AG10803 (cell line): ENCODE measurements at regions not wholly inside any gene's neighbourhood (a gene's known extent, or its start where the extent isn't known, plus 50 kb on each side); places are given as distances from the start of the nearest gene placed in this dataset.
A peak's percentile ranks its signal among the peaks of the same experiment; 100 is the strongest.
"Not testable (repeated sequence)": the region's sequence is repeated elsewhere in the genome, so short reads cannot be mapped to it uniquely, and the experiment has no call there.

Experiments
- DNase-seq: peaks from one replicate; pipeline ENCODE4 v3.0.0; 2010; ENCODE audit warnings: low read depth
- H3K4me3 ChIP-seq: 2 replicates; pipeline ENCODE4 v1.5.1; 2011; ENCODE audit warnings: mild to moderate bottlenecking, low read length, control low read depth

DNA sequence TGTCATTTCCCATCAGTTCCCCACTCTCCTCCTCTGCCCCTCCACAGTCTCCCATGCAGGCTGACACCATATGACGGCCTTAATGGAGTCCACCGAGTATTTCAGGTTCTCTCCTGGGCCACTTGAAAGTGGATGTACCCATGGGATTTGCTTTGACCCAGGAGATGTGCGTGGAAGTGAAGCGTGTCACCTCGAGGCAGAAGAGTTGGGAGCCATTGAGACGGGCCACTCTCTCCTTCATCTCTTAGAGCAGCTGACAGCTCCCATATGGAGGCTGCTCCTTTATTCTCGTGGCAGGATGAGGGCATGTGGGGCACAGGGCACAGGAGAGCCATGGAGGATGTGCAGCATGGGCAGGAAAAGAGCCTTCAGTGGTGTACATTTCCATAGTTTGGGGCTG lies 144.7 kb upstream of the CRYM start:
- H3K4me3 ChIP-seq, DNase-seq: not testable (repeated sequence)

DNA sequence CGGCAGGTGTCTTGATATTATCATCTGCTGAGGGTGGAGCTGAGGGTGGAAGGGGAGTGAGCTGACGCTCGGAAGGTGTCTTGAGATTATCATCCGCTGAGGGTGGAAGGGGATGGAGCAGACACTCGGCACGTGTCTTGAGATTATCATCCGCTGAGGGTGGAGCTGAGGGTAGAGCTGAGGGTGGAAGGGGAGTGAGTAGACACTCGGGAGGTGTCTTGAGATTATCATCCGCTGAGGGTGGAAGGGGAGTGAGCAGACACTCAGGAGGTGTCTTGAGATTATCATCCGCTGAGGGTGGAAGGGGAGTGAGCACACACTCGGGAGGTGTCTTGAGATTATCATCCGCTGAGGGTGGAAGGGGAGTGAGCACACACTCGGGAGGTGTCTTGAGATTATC lies 126.6 kb upstream of the CRYM start:
- not testable (repeated sequence) for DNase-seq, H3K4me3 ChIP-seq

DNA sequence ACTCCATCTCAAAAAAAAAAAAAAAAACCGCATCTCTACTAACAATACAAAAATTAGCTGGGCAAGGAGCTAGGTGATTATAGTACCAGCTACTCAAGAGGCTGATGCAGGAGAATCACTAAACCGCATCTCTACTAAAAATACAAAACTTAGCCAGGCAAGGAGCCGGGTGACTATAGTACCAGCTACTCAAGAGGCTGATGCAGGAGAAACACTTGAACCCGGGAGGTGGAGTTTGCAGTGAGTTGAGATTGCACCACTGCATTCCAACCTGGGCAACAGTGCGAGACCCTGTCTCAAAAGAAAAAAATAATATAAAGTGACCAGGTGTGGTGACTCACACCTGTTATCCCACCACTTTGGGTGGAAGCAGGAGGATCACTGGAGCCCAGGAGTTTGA lies 119.8 kb upstream of the CRYM start:
- not testable (repeated sequence) for H3K4me3 ChIP-seq, DNase-seq

DNA sequence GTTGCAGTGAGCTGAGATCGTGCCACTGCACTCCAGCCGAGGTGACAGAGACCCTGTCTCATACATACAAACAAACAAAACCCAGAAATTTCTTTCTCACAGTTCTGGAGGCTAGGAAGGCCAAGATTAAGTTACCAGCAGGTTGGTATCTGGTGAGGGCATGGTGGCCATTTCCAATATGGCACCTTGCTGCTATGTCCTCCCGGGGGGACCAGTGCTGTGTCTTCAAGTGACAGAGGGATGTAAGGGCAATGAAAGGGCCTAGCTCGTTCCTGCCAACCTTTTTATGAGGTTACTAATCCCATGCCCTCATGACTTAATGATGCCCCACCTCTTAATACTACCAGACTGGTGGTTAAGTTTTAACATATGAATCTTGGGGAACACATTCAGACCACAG lies 118.5 kb upstream of the CRYM start:
- H3K4me3 ChIP-seq, DNase-seq: not testable (repeated sequence)

DNA sequence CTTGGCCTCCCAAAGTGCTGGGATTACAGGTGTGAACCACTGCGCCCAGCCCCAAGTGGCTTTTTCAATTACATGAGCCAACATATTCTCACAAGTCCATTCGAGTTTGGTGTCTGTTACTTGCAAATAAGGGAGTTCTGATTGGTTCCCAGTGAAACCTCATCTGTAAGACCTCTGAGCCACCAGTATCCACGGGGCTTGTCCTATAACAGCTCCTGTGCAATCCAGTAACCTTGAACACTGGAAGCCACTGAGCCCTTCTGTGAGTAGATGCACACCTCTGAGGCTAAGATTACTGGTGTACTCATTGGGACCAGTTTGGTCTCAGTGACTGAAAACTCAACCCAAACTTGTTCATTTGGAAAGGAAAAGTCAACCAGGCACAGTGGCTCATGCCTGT lies 112.5 kb upstream of the CRYM start:
- DNase-seq, H3K4me3 ChIP-seq: not testable (repeated sequence)

DNA sequence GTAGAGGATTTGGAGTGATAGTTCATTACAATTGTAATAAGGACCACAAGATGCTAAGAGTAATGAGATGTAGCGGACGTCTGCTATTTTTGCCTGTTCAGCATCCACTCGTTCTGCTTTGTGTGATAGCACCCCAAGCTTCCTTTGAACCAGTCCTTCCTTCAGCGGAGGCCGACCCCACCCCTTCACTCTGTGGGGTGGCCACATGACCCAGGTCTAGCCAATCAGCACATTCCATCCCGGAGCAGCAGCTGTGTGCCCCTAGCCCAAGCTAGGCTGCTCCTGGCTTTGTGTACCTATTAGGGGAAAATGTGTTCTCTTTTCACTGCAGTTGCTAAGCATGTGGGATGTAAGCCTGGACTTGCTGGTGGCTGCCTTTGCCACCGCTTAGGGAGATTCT lies 111.8 kb upstream of the CRYM start:
- DNase-seq, H3K4me3 ChIP-seq: not testable (repeated sequence)

DNA sequence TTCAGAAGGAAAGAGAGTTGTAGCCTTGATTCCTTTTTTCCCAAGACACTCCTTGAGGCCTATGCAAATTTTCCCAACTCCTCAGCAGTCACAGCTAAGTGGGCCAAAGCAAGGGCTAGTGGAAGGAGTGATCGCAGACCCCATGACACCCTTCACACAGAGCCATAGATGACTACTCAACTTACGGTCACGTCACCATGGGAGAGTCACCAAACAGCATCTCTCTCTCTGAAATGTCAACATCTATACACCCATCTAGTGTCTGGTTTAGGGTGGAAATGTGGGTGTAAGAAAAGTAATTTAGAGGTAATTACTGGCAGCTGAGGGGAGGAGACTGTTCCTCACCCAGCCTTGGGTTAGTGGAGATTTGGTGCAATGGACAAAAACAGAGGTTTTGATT lies 109.7 kb upstream of the CRYM start:
- not testable (repeated sequence) for H3K4me3 ChIP-seq

DNA sequence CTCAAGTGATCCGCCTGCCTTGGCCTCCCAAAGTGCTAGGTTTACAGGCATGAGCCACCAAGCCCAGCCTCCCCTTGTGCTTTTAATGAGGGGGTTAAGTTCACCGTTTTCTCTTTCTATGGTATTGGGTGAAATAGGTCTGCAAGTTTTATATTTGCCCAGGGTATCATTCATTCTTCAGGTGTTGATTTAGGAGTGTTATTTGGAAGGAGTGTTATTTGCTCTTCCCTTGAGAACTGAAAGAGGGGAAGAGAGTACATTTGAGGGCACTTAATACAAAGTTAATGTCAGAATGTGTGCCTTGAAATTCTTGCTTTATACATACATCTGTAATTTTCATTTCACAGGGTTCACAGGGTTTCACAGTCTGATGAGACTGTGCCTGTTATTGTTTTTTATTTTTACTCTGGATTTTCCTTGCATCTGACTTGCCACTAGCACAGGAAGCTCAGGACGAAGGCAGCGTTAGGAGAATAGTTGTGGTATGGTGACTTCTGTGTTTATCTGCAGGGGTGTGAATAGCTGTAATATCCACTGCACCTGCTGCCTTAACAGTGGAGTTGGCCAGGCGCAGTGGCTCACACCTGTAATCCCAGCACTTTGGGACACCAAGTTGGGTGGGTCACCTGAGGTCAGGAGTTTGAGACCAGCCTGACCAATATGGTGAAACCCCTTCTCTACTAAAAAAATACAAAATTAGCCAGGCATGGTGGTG lies 108.3 kb upstream of the CRYM start:
- H3K4me3 ChIP-seq, DNase-seq: not testable (repeated sequence)

More for the DNA sequence above, 109.7 kb upstream of the CRYM start:
- DNase-seq: not testable (repeated sequence)

DNA sequence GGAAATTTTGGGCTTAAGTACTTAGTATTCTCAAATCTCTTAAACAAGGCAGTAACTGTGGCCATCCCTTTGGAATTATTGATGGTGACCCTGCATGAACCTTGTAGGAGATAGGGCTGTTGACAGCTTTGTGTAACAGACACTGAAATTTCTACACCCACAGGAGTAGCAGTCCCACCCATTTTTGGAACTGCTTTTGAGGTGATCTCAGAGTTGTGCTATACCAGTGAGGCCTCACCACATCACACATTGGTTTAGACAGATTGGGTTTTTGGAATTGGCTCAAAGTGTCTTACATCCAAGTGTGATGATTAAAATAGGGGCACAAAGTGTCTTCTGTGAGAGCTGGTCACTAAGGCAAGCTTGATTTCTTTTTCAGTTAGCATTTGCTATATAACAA lies 105.6 kb upstream of the CRYM start:
- not testable (repeated sequence) for H3K4me3 ChIP-seq

DNA sequence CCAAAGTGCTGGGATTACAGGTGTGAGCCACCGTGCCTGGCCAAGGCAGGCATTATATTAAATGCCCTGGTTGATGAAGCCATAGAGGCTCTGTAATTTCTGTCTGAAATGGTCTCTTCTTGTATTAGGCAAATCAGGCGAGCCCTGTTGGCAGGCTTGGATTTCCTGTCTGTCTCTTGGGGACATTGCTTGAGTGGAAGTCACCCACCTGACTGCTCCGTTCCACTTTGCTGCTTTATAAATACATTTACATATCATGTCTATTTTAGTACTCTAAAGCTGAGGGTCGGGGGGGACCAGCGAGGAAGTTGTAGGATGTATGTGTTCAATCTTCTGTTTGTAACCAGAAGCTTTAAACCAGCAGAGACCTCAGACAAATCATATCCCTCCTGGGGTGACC lies 101.6 kb upstream of the CRYM start:
- not testable (repeated sequence) for DNase-seq, H3K4me3 ChIP-seq

More for the DNA sequence above, 105.6 kb upstream of the CRYM start:
- not testable (repeated sequence) for DNase-seq

DNA sequence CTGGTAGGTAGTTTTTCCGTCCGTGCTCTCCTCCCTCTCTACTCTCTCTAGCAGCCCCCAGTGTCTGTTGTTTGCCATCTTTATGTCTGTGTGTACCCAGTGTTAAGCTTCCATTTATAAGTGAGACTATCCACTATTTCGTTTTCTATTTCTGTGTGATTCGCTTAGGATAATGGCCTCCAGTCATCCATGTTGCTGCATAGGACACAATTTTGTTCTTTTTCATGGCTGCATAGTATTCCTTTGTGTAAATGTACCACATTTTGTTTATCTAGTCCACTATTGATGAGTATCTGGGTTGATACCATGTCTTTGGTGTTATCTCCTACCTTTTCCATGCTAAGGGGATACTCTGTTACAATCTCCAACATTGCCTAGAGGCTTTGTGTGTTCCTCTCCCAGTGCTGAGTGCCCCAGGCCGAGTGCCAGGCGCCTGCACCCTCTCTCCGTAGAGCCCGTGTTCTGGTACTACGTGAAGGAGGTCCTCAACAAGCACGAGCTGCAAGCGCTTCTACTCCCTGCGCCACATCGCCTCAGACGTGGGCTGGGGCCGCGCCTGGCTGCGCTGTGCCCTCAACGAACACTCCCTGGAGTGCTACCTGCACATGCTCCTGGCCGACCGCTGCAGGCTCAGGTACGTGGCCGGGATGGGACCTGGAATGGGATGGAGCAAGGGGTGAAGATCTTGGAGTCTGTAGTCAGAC lies 98.3 kb upstream of the CRYM start:
- H3K4me3 ChIP-seq, DNase-seq: not testable (repeated sequence)

DNA sequence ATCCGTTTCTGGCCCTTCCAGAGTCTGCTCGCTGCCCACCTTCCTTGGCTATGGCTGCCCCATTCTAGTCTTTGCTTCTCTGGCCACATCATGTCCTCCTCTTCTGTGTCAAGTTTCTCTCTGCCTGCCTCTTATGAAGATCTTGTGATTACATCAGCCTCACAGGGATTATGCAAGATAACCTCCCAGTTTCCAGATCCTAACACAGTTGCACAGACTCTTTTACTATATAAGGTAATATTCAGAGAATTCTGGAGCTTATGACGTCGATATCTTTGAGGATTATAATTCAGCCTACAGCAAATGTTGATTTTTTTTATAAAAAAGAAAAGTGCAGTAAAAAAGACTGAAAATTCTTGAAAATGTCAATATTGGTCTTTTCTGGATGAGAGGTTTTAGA lies 97.2 kb upstream of the CRYM start:
- H3K4me3 ChIP-seq: not testable (repeated sequence)
- DNase-seq: peak; percentile 14

DNA sequence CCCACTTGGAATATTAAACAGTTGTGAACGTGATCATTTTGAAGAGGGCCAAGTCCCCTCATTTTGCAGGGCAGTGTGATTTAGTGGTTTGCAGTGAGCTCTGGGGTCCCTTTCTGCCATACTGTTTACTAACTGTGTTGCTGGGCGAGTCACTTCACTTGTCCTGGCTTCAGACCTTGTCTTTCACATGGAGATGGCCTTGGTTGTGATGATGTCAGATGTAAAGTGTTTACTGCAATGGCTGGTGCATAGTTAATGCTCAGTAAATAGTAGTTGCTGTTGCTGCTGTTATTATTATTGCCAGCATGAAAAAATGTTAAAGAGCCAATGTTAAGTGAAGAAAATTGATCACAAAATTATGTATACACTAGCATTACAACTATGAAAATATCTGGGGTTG lies 95.4 kb upstream of the CRYM start:
- not testable (repeated sequence) for DNase-seq, H3K4me3 ChIP-seq

DNA sequence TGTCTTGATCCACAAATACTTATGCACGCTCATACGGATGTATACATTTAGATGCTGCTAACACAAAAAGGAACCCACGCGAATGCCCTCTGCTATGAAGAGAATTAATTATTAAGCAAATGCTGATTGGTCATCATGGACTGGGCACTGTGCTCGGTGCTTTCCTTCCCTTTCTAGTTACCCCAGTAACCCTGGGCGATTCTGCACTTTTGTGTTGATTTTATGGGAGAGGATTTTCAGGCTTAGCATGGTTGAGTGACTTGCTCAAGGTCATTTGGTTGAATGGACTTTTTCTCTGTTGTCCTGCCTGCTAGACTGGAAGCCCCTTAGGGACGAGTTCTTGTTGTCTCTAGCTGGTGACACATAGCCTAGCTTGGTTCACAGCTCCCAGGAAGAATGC lies 94.8 kb upstream of the CRYM start:
- H3K4me3 ChIP-seq, DNase-seq: not testable (repeated sequence)

DNA sequence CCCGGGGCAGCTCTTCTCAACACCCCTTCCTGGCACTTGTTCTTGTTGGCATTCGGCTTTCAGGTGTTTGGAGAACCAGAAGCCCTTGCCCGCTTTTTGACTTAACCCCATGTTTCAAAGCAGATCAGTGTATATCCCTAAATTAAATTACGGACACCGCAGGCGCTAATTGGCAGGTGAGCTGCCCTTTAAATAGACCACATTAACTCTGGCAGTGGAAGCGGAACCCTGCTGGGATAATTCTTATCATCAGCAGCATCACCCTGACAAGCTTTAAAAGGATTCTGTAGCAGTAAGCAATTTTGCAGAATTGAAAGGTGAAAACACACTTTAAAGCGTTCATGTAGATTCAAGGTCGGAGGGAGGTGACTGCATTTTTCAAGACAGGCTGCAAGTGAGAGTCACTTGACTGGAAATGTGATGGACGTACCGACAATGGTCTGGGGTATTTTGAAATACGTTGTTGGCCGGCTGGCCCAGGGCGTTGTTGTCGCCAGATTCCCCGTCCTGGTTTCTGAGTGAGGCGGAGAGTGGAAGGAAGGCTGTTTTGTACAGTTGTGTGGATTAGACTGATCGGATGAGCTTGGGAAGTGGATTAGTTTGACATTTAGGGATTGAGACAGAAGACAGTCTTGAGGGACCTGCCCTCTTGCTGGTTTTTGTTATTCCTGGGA lies 94.2 kb upstream of the CRYM start:
- not testable (repeated sequence) for DNase-seq

DNA sequence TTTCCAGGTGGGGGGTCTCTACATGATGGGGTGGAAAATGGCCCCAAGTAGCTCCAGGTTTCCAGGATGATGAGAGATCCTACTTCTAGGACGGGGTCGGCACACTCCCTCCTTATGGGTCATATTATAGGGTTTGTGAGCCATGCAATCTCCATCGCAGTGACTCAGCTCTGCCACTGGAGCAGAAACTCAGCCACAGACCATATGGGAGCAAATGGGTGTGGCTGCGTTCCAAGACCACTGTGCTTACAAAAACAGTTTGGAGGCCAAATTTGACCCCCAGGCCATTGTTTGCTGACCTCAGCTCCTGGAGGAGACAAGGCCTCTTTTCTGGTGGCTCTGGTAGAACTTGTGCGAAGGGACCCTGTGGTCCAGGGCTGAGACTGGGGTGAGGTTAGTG lies 92.7 kb upstream of the CRYM start:
- not testable (repeated sequence) for H3K4me3 ChIP-seq
- DNase-seq: peak; percentile 53

More for the DNA sequence above, 94.2 kb upstream of the CRYM start:
- H3K4me3 ChIP-seq: not testable (repeated sequence)

DNA sequence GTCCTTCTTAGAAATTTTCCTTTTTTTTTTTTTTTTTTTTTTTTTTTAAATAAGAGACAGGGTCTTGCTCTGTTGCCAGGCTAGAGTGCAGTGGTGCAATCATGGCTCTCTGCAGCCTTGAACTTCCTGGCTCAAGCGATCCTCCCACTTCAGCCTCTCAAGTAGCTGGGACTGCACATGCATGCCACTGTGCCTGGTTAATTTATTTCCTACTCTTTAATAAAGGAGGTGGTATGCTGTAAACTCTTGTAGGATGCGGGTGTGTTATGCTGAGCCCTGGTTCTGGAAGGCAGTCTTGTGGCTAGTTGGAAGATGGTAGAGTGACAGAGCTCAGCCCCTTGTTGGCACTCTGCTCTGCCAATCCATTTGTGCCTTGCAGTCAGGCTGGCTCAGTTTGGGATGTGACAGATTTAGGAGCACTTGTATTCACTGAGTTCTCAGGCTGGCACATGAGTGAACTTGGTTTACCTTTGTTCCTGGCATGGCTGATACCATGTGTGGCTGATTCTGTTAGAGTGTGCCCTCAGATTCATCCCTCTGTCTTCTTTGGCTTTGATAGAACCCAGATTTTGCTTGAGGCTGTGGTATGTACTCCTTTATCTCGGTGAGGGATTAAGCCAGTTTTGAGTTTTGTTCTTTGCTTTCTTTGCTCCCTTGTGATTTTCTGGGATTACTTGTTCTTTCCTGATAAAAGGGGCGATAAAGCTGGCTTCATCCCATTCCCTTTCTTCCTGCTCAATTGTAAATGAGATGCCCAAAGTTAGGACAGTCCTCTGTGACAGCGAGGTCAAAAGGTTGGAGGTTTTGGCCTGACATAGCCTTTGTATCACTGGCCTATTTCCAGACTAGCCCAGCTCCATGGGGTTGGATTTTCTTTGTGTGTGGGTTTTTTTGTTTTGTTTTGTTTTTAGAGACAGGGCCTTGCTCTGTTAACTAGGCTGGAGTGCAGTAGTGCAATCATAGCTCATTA lies 91.2 kb upstream of the CRYM start:
- not testable (repeated sequence) for DNase-seq, H3K4me3 ChIP-seq

DNA sequence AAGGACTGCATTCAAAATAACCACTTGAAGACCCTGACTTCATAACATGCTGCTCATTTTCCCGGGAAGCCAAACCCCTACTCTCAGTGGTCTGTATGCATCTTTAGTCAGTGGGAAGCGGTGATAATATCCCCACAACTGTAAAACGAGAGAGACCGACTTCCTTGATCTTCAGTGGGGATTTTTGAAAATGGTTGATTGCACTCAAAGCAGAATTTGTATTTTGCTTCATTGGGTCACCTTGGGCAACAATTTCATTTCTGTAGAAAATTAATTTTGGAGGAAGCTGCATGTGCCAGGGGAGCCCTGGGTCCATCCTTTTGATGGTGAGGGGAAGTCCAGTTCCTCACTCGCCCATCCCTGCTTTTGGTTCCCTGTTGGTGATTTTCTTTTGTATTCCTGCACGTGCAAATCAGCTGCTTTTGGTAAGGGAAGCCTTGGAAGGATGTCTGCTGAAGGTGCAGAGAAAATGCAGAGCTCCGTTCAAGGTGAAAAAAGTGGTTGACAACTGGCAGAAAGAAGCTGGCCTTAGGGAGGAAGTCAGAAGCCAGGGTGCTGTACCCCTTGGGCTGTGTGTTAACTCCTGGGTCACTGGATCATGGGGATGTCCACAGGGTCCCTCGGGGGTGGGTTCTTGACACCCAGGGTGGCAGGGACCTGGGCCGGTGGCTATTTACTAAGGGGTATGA lies 89.8 kb upstream of the CRYM start:
- DNase-seq: not testable (repeated sequence)

DNA sequence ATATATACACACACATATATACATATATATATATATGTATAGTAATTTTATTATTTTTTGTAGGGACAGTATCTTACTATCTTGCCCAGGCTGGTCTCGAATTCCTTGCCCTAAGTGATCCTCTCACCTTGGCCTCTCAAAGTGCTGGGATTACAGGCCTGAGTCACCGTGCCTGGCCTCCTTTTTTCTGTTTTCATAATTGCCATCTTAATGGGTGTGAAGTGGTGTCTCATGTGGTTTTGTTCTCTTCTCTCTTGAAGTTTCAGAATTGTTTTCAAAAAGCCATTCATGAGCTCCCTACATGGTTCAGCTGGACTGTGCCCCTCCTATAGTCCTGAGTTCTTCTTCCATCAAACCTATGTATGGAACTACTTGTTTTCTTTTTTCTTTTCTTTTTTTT lies 88.9 kb upstream of the CRYM start:
- not testable (repeated sequence) for DNase-seq, H3K4me3 ChIP-seq

More for the DNA sequence above, 89.8 kb upstream of the CRYM start:
- not testable (repeated sequence) for H3K4me3 ChIP-seq
